ENCODE measurements at regions not wholly inside any gene's neighbourhood (a gene's known extent, or its start where the extent isn't known, plus 50 kb on each side); places are given as distances from the start of the nearest gene placed in this dataset.

DNA sequence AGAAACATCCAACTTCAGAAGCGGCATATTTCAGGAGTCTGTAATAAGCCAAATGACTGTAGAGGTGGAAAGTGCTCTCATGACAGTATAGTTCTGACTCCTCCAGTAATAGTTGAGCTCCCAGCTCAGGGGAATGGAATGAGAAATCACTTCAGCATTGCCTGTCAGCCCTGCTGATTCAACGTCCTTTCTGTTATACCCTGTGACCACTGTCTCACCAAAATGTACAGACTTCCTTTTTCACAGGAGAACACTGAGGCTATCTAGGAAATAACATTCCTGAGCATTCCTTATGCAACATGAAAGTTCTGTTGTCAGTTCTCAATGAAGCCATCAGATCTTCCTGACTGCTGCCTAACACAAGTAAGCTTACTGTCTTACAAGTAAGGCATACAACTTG, 284.5 kb upstream of the MME start:
- Histone ChIP-seq H3K79me2 (ENCODE audit: low read depth) (no peaks in the 10 kb centered on the region), H2AFZ (replicated peaks) (no peak overlapping the region), H3K36me3 (no peaks in the 10 kb centered on the region), H3K27me3 (no peaks in the 10 kb centered on the region), H3F3A (ENCODE audit: low read depth) (no peaks in the 10 kb centered on the region), H3K4me2 (no peak overlapping the region), H3K27ac (no peak overlapping the region), H3K9ac (no peak overlapping the region), H3K4me3 (no peak overlapping the region), H3K9me3 (ENCODE audit: low read depth) (no peaks in the 10 kb centered on the region), H4K20me1 (ENCODE audit: low read depth) (no peaks in the 10 kb centered on the region), H3K4me1 (no peaks in the 10 kb centered on the region)
- TF ChIP-seq EZH2 (IDR thresholded peaks at IDR 0.05) (no peak), EZH2phosphoT487 (IDR thresholded peaks at IDR 0.05) (no peak), CTCF (IDR thresholded peaks at IDR 0.05) (no peak)
- Mint-ChIP-seq H3K27me3 (ENCODE audit: insufficient read depth, low read depth) (no peaks in the 10 kb centered on the region), H3K9me3 (no peaks in the 10 kb centered on the region), H3K27ac (no peak overlapping the region), H3K4me1 (no peaks in the 10 kb centered on the region), H3K36me3 (no peaks in the 10 kb centered on the region), H3K4me3 (no peak overlapping the region)
- DNase-seq (ENCODE audit: low spot score): no peak

DNA sequence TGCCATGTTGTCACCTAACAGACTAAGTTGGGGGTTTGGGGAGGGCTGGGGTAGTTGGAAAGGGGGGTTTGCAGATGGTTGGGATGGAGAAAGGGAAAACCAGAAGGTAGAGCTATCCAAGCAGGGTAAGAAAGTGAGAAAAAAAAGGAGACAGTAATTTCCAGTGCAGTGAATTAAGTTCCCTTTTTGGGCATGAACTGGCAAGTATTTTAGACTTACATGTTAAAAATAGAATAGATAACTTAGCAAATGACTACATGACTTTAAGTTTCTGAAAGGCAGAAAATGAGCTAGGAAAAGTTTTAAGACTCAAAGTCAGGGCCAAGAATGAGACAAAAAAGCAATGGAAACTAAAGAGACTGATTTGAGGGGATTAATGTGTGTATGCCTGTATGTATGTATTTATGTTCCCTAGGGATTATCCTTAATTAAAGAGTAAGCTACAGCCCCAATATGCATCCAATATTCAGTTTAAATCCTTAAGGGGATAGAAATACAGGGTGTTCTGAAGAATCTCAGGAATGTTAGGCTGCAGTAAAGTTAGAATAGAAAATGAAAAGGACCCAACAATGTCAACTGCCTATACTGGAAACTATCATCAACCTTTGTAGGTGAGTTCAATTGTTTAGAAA, 285.2 kb upstream of the MME start:
- no peak for TF ChIP-seq EZH2 (IDR thresholded peaks at IDR 0.05)
- no peak for TF ChIP-seq EZH2phosphoT487 (IDR thresholded peaks at IDR 0.05)
- no peak for TF ChIP-seq CTCF (IDR thresholded peaks at IDR 0.05)
- Mint-ChIP-seq H3K4me3 (no peak overlapping the region), H3K27ac (no peak overlapping the region), H3K27me3 (ENCODE audit: insufficient read depth, low read depth) (no peaks in the 10 kb centered on the region), H3K4me1 (no peaks in the 10 kb centered on the region), H3K36me3 (no peaks in the 10 kb centered on the region), H3K9me3 (no peaks in the 10 kb centered on the region)
- Histone ChIP-seq H3K79me2 (ENCODE audit: low read depth) (no peaks in the 10 kb centered on the region), H3K36me3 (no peaks in the 10 kb centered on the region), H3K4me3 (no peak overlapping the region), H2AFZ (replicated peaks) (no peak overlapping the region), H3K4me1 (no peaks in the 10 kb centered on the region), H3K27ac (no peak overlapping the region), H3K27me3 (no peaks in the 10 kb centered on the region), H3K9me3 (ENCODE audit: low read depth) (no peaks in the 10 kb centered on the region), H3K9ac (no peak overlapping the region), H3F3A (ENCODE audit: low read depth) (no peaks in the 10 kb centered on the region), H3K4me2 (no peak overlapping the region), H4K20me1 (ENCODE audit: low read depth) (no peaks in the 10 kb centered on the region)
- no peak for DNase-seq (ENCODE audit: low spot score)

DNA sequence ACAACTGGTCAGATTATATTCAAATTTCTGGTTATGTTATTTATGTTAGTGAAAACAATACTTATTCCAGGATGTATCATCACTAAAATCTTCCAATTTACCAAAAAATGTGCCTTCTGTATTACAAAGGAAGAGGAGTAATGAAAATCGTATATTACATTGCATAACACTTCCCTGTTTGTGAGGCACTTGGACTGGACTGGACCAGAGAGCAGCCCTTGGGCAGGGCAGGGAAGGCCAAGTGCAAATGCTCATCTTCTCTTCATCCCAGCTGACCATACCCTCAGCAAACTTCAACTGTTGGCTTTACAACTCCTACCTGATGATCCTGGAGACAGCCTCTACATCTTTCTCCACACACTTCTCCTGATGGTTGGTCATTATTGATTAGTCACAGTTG, 285.7 kb upstream of the MME start:
- Histone ChIP-seq H3K9ac (no peak overlapping the region), H3K4me1 (no peaks in the 10 kb centered on the region), H3K36me3 (no peaks in the 10 kb centered on the region), H3K79me2 (ENCODE audit: low read depth) (no peaks in the 10 kb centered on the region), H2AFZ (replicated peaks) (no peak overlapping the region), H3K4me2 (no peak overlapping the region), H3K27me3 (no peaks in the 10 kb centered on the region), H4K20me1 (ENCODE audit: low read depth) (no peaks in the 10 kb centered on the region), H3F3A (ENCODE audit: low read depth) (no peaks in the 10 kb centered on the region), H3K4me3 (no peak overlapping the region), H3K27ac (no peak overlapping the region), H3K9me3 (ENCODE audit: low read depth) (no peaks in the 10 kb centered on the region)
- Mint-ChIP-seq H3K4me3 (no peak overlapping the region), H3K9me3 (no peaks in the 10 kb centered on the region), H3K36me3 (no peaks in the 10 kb centered on the region), H3K27ac (no peak overlapping the region), H3K27me3 (ENCODE audit: insufficient read depth, low read depth) (no peaks in the 10 kb centered on the region), H3K4me1 (no peaks in the 10 kb centered on the region)
- DNase-seq (ENCODE audit: low spot score): no peak
- TF ChIP-seq EZH2 (IDR thresholded peaks at IDR 0.05) (no peak), EZH2phosphoT487 (IDR thresholded peaks at IDR 0.05) (no peak), CTCF (IDR thresholded peaks at IDR 0.05) (no peak)

Measured in neural progenitor cell (in vitro differentiated cells).